Heart left ventricle (tissue), 13 donors: ENCODE measurements at regions not wholly inside any gene's neighbourhood (a gene's known extent, or its start where the extent isn't known, plus 50 kb on each side); places are given as distances from the start of the nearest gene placed in this dataset.

Experiments
- CTCF ChIP-seq, 12 donors: fragments of 200-600 bp; sonication (generic) in 4 of 12; IDR thresholded peaks; one replicate each; pipeline versions ENCODE4 v1.5.0 to v1.8.0; 2018 to 2022; ENCODE audit warnings: antibody characterized with exemption in 12 of 12, mild to moderate bottlenecking in 5 of 12
- POLR2A ChIP-seq, 2 donors: fragments of 450-650 bp; IDR thresholded peaks; one replicate each; pipeline ENCODE4 v1.6.1; 2017; ENCODE audit warnings: antibody characterized with exemption in 2 of 2, mild to moderate bottlenecking in 2 of 2, moderate library complexity in 2 of 2
- donor health status: ischemic (EF 13 %, LVEDD 7.1; RV severe dilation, severe dysfunction).
- donor health status: DM: no; HTN: yes; CAD: no.
- donor health status: DM: no; HTN: no; CAD: no.
- donor health status: ischemic (EF 25% LVEDD 6.9; RV normal size, moderate dysfunction).
- donor health status: ischemic (EF 25% LVEDD 5.7; RV mildly dilated, moderate dysfunction).
- donor health status: ischemic (EF 35%, LVEDD 5.7; RV mildly dilated, moderate dysfunction).
- donor health status: nonischemic (EF 11% LVEDD 7.7; RV severe dilation, severe dysfunction).
- donor health status: DM: yes; HTN: yes; CAD: no.
- donor health status: PGD.
- donor health status: ischemic (EF 29% LVEDD 5.4; RV normal size, mild dysfunction).
- donor health status: nonischemic (EF 23%, LVEDD 6.1; RV moderate dilation, normal function).

GRCh38 chr10:78341953-78342614, 308.4 kb downstream of the RPS24 start:
- TF ChIP-seq CTCF (IDR thresholded peaks at IDR 0.05), result no peak
- no peak for TF ChIP-seq POLR2A (IDR thresholded peaks at IDR 0.05)
